PFSK-1 (cell line): ENCODE measurements at regions not wholly inside any gene's neighbourhood (a gene's known extent, or its start where the extent isn't known, plus 50 kb on each side); places are given as distances from the start of the nearest gene placed in this dataset.

Source experiments
- FOXP2 ChIP-seq: optimal IDR thresholded peaks from 2 replicates; pipeline ENCODE3; 2011; ENCODE audit warnings: borderline replicate concordance, control low read depth, inconsistent platforms; ENCODE audit not compliant: insufficient read depth; ENCODE audit errors: extremely low read length, extremely low read depth
- POLR2AphosphoS5 ChIP-seq: IDR thresholded peaks from 2 replicates; pipeline ENCODE4 v1.6.1; 2012; ENCODE audit warnings: low read depth, mild to moderate bottlenecking, control low read depth, low read length, moderate library complexity
- REST ChIP-seq, 2 experiments: IDR thresholded peaks; 2 replicates each; pipeline versions ENCODE4 v1.6.1 to v1.8.0; 2011 to 2012; ENCODE audit warnings: low read depth in 2 of 2, low read length in 2 of 2, control low read depth in 1 of 2, inconsistent platforms in 1 of 2, mild to moderate bottlenecking in 1 of 2, moderate library complexity in 1 of 2; ENCODE audit not compliant: insufficient read depth in 1 of 2
- SIN3A ChIP-seq: IDR thresholded peaks from 2 replicates; pipeline ENCODE4 v1.6.1; 2012; ENCODE audit warnings: mild to moderate bottlenecking, low read length, moderate library complexity, borderline replicate concordance; ENCODE audit not compliant: insufficient read depth
- TAF1 ChIP-seq: IDR thresholded peaks from 2 replicates; pipeline ENCODE4 v1.6.1; 2012; ENCODE audit warnings: low read length, control low read depth, borderline replicate concordance; ENCODE audit not compliant: insufficient read depth

DNA sequence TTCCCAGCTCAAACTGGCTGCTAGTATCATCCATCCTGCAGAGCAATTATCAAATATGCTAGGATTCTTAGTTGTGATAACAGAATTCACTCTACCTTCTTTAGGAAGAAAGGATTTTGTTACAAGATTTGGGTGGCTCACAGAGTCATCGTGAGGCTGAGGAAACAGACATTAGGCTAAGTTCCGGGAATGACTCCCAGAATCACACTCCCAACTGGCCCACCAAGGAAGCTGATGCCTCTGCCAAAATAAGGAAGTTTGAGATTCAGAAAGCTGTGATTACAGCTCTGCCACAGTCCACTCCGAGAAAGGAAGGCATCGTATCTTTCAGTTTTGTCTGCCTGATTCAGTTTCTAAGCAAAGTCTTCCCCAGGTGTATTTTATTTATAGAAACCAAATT is 50.6 kb upstream of the LYPLAL1 start:
- TF ChIP-seq REST (IDR thresholded peaks at IDR 0.05; ENCODE audit: insufficient read depth in 1 of 2, low read depth in 2 of 2, low read length in 2 of 2): no peak
- no peak for TF ChIP-seq TAF1
- no peak for TF ChIP-seq FOXP2
- no peak for TF ChIP-seq SIN3A
- no peak for TF ChIP-seq POLR2AphosphoS5
